NCI-H1417 (cell line): ENCODE measurements at regions not wholly inside any gene's neighbourhood (a gene's known extent, or its start where the extent isn't known, plus 50 kb on each side); places are given as distances from the start of the nearest gene placed in this dataset.
A peak's percentile ranks its signal among the peaks of the same experiment; 100 is the strongest.

ENCODE experiments used
- DNase-seq, 3 experiments: peaks; one replicate each; lab custom pipeline; 2025; lab: John Stamatoyannopoulos, UW

GRCh38 chr13:72113076-72113475 lies 246.1 kb upstream of the DACH1 start:
- no peak for DNase-seq

- DNase-seq = no peak
Observed at GRCh38 chr13:72112216-72112615, 245.2 kb upstream of the DACH1 start.

GRCh38 chr13:72109863-72110262 lies 242.9 kb upstream of the DACH1 start:
- no peak for DNase-seq

DNA sequence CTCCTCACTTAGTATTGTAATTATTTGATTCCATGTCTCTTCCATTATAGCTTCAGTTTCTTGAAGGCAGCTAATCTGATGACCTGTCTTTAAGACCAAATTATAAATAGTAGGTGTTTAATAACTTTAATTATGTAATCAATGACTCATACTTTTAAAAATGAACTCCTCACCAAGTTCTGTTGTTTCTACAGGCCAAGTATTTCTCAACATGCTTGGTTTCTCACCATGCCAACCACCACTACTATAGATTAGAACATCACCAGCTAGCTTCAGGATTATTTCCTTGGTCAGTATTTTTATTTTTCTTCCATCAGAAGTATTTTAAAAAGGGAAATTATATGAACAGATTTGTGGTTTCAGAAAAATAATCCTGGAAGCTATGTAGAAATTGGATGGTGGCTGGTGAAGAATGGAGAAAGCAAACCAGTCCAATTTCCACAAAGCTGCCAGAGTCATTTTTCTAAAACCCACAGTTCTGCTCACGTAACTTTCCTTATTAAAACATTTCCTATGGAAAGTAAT lies 237.7 kb upstream of the DACH1 start:
- DNase-seq = no peak

DNA sequence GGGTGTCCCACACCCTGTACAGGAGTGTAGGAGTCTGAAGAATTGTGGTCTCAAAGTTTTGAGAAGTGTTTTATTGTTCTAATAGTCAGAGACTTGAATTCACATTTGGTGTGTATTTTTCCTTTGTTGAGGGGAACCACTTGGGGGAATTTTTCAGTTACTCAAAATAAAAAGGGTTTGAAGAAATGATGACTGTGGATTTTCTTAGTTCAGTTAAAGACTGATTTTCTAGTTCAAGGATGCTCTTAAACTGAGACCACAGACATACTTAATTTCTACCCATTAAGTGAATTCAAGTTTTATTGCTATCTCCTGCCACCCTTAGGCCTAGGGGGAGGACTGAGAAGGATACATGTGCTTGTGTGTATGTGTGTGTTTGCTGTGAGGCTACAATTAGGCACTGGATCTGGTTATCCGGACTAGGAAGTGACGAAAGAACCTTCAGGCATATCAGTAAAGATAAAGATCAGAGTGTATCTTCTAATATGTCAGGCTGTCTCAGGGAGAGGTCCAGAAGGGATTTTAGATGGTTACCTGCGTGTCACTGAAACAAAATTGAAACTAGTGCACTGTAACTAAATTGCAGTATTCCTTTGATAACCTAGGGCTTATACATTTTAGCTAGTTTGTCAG lies 234.9 kb upstream of the DACH1 start:
- DNase-seq = no peak

- DNase-seq = no peak
Observed at GRCh38 chr13:72100339-72100738, 233.3 kb upstream of the DACH1 start.

- peak in 1 of 3 experiments; percentile 31 for DNase-seq
Observed at GRCh38 chr13:72097568-72097967, 230.6 kb upstream of the DACH1 start.

DNA sequence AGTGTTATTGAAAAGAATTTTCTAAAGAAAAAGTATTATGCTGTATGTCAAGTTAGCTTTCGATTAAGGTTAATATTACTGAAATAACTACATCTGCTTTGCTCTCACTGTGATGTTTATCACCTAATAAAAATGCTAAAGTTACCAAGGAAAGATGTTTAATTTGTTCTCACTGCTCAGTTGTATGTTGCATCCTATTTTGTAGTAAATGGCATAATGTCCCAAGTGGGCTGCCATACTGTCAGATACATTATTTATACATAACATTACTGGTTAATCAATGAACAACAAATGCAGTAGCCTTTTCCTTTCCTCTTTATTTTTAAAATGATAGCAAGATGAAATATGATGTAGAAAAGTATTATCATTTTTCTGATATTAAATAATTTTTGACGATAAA lies 226.3 kb upstream of the DACH1 start:
- no peak for DNase-seq

DNA sequence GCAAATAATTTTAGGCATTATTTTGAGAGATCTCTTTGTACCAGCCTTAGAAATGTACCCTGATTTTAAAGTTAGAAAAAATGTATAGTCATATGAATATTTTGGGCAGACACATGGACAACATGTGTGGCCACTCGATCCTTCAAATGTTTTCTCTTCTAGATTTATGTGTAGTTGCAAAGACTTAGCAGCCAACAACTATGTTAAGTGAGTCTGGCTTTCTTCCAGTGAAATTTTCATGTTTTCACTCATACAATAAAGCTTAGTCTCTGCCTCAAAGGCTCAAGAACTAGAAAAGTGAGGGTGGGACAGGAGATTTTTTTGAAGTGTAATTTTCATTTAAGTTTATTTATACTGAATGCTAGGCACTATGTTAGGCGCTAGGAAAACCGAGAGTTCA lies 207.7 kb upstream of the DACH1 start:
- DNase-seq = no peak

DNA sequence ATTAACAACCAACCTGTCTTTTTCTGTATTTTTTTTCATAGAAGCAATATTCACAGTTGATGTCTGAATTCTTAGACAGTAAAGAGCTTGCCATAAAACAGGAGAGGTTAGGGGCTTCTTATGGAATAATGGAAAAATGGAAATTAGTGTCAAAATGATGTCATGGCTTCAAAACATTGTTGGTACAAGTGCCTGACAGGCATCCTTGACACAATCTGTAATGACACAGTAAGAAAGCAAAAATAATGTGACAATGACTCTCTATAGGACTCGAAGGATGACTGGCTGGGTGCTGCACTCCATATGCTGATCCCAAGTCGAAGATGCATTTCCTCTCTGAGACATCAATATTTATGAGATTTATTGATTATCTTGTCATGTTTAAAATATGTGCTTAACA lies 205.3 kb upstream of the DACH1 start:
- DNase-seq = peak in 1 of 3 experiments; percentile 39

GRCh38 chr13:72071713-72072112 lies 204.7 kb upstream of the DACH1 start:
- peak in 2 of 3 experiments; percentile 50 to 69 for DNase-seq

GRCh38 chr13:72062566-72062965 lies 195.6 kb upstream of the DACH1 start:
- peak in 2 of 3 experiments; percentile 19 to 43 for DNase-seq

GRCh38 chr13:72061613-72062012 lies 194.6 kb upstream of the DACH1 start:
- no peak for DNase-seq

DNA sequence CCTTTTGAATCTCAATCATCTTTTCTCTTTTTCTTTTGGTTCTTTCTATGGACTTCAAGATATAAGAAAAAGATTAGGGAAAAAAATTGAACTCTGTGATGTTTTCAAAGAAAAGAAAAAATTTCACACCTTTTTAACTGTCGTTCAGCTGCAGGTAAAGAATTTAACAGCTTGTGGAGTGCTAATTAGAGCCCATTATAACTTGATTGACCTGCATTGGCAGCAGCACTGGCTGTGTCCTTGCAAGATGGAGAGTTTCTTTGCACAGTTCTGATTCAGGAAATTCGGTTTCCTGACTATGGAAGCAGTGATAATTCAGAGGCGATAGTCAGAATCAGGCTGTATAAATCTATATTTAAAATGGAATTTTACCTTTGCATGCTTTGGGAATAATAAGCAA lies 183.2 kb upstream of the DACH1 start:
- DNase-seq = peak in 1 of 3 experiments; percentile 36

DNA sequence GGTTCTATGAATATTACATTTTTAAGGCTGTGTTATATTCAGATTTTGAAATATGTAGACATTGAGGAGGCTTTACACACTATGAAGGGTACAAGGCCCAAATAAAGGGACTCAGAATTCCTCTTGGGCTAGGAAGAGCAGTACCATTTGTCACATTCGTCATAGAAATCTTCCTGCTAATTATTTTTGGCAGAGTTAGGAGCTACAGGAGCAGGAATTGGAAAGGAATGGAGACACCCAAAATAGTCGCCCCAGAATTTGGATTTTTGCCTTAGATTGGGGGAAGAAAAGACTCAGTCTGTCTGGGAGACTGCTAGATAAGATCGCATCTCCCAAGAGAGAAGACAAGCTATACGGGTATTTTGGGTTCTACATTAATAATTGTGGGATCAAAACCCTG lies 176.4 kb upstream of the DACH1 start:
- no peak for DNase-seq

GRCh38 chr13:72041165-72041564 lies 174.2 kb upstream of the DACH1 start:
- DNase-seq = no peak

- no peak for DNase-seq
Observed at GRCh38 chr13:72039126-72039525, 172.1 kb upstream of the DACH1 start.

DNA sequence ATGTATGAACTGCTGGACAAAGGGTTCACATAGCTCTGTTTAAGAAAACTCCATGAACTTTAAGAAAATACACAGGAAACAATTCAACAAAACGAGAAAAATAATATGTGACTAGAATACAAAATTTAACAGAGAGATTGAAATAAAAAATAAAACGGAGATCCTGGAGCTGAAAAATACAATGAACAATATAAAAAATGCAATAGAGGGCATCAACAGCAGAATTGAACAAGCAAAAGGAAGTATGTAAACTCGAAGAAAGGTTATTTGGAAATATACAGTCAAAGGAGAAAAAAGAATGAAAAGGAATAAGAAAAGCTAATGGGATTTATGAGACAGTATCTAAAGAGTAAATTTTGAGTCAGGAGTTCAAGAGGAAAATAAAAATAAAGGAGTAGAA lies 163.0 kb upstream of the DACH1 start:
- no peak for DNase-seq

- no peak for DNase-seq
Observed at GRCh38 chr13:72025836-72026235, 158.8 kb upstream of the DACH1 start.

DNA sequence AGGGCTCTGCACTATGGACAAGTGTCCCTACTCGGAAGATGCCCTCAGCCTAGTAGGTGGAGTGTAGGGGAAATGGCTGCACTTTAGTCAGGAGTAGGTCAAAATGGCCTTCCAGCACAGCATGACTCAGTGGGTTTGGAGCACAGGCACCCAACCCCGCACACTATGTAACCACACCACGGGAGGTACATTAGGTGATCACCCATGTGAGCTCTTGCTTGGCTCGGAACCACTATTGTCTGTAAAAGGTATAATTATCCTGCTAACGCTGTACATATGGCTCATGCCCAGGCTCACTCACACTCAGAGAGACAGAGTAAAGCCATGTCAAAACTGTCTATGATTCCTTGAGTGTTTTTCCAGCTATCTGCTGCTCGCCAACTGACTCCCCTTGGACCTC lies 156.9 kb upstream of the DACH1 start:
- DNase-seq = peak in 1 of 3 experiments; percentile 15

DNA sequence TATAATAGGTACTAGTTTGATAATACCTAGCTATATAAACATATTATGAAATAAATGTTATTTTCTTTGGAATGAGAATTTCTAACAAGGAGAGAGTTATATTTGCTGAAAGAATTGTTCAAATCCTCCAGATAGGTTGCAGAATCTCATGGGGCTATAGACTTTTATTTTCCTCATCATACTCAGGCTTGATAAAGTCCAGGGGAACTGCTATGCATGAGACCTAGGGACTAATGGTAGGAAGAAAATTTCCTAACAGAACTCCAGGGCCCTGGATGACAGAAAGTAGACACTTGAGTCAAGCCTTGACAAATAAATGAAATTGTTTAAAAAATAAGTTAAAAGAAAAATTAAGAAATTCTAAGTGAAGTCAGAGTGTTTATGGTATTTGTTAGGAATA lies 138.5 kb upstream of the DACH1 start:
- DNase-seq = no peak

DNA sequence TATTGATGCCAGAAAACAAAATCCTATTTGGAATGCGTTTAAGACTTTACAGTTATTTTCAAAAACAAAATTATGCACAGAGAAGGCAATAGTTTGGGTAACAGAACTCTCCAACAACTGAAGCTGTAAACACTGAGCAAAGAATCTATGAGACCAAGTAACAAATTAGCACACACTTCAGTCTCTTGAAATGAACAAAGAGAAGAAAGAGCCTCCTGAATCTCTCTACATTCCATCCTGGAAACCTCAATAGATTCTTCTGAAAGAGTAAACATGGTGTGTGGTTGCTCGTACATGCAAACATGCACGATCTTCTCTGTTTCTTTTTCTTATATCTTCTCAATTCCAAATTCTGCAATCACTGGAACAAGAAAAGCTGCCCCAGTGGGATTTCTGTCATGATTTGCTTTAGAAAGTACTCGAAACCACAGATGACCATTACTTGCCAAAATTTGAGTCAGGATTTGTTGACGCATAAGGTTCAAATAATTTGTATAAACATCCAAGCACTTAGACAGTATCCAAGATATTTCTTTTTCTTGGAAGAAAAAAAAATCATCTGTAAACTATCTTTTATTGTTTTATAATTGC lies 137.9 kb upstream of the DACH1 start:
- no peak for DNase-seq

- DNase-seq = no peak
Observed at GRCh38 chr13:72004246-72004645, 137.2 kb upstream of the DACH1 start.

- no peak for DNase-seq
Observed at GRCh38 chr13:71998223-71998622, 131.2 kb upstream of the DACH1 start.
